Cardiac fibroblast (primary cell): ENCODE measurements at regions not wholly inside any gene's neighbourhood (a gene's known extent, or its start where the extent isn't known, plus 50 kb on each side); places are given as distances from the start of the nearest gene placed in this dataset.

ENCODE experiments used
- DNase-seq, 2 donors: peaks; one replicate each; pipeline versions ENCODE4 v3.0.0 to v3.0.0-alpha.2; 2010; ENCODE audit warnings: low read depth in 2 of 2
- H3K4me3 ChIP-seq, 2 donors: replicated peaks in 1 of 2; 1 replicate in 1 of 2; 2 replicates in 1 of 2; pipeline ENCODE4 v1.5.1; 2011; ENCODE audit warnings: low read depth in 2 of 2, low read length in 2 of 2, mild to moderate bottlenecking in 2 of 2, moderate library complexity in 1 of 2
- CTCF ChIP-seq: IDR thresholded peaks from one replicate; pipeline ENCODE4 v1.5.1; 2011; ENCODE audit warnings: low read depth, mild to moderate bottlenecking, low read length, inconsistent platforms

- no peak overlapping the region for H3K4me3 ChIP-seq
- TF ChIP-seq CTCF = no peak
- no peak for DNase-seq
Measured at GRCh38 chr22:49057910-49058309, 769.8 kb downstream of the BRD1 start.

- H3K4me3 ChIP-seq = no peak overlapping the region
- DNase-seq = no peak
- no peak for TF ChIP-seq CTCF
Measured at GRCh38 chr22:49056301-49056700, 771.4 kb downstream of the BRD1 start.

GRCh38 chr22:49055406-49055805 is 772.3 kb downstream of the BRD1 start:
- TF ChIP-seq CTCF = no peak
- H3K4me3 ChIP-seq = no peak overlapping the region

GRCh38 chr22:49053578-49053977 is 774.1 kb downstream of the BRD1 start:
- TF ChIP-seq CTCF = no peak
- DNase-seq = no peak
- no peak overlapping the region for H3K4me3 ChIP-seq

More at GRCh38 chr22:49055406-49055805, 772.3 kb downstream of the BRD1 start:
- DNase-seq = no peak

- H3K4me3 ChIP-seq = no peak overlapping the region
- DNase-seq = no peak
Measured at GRCh38 chr22:49052560-49052959, 775.1 kb downstream of the BRD1 start.

GRCh38 chr22:49052023-49052538 is 775.6 kb downstream of the BRD1 start:
- no peak for DNase-seq
- no peak for TF ChIP-seq CTCF
- no peak overlapping the region for H3K4me3 ChIP-seq

More at GRCh38 chr22:49052560-49052959, 775.1 kb downstream of the BRD1 start:
- TF ChIP-seq CTCF = no peak

GRCh38 chr22:49051491-49052022 is 776.1 kb downstream of the BRD1 start:
- no peak overlapping the region for H3K4me3 ChIP-seq
- TF ChIP-seq CTCF = no peak
- DNase-seq = no peak
